ENCODE measurements at regions not wholly inside any gene's neighbourhood (a gene's known extent, or its start where the extent isn't known, plus 50 kb on each side); places are given as distances from the start of the nearest gene placed in this dataset.
A peak's percentile ranks its signal among the peaks of the same experiment; 100 is the strongest.

- ATAC-seq (ENCODE audit: low read depth) (no peak), DNase-seq (no peak)
- intact Hi-C loops (cut with micrococcal nuclease): no loop called here
- Mint-ChIP-seq H3K27me3 (no peaks in the 10 kb centered on the region), H3K27ac (no peak overlapping the region), H3K9me3 (peaks cover 4% of the 10 kb centered on the region), H3K4me1 (peaks cover 22% of the 10 kb centered on the region), H3K4me3 (no peak overlapping the region), H3K36me3 (ENCODE audit: low read depth) (no peaks in the 10 kb centered on the region)
- POLR2A ChIA-PET: no interaction called here
- TF ChIP-seq CTCF (IDR thresholded peaks at IDR 0.05): no peak
- CTCF ChIA-PET: no interaction called here
Measured at GRCh38 chr6:45814772-45815171, 200.9 kb downstream of the CLIC5 start.

GRCh38 chr6:45813943-45814342 lies 201.7 kb downstream of the CLIC5 start:
- intact Hi-C loops (cut with micrococcal nuclease): no loop called here

GRCh38 chr6:45812922-45813321 lies 202.7 kb downstream of the CLIC5 start:
- H3K4me1 Mint-ChIP-seq: peaks cover 9% of the 10 kb centered on the region
- no peak for TF ChIP-seq CTCF (IDR thresholded peaks at IDR 0.05)
- intact Hi-C loops (cut with micrococcal nuclease): no loop called here
- DNase-seq: no peak
- no peaks in the 10 kb centered on the region for H3K27me3 Mint-ChIP-seq
- no peak overlapping the region for H3K4me3 Mint-ChIP-seq
- H3K27ac Mint-ChIP-seq: no peak overlapping the region
- peaks cover under 1% of the 10 kb centered on the region for H3K9me3 Mint-ChIP-seq
- no peaks in the 10 kb centered on the region for H3K36me3 Mint-ChIP-seq (ENCODE audit: low read depth)
- no peak for ATAC-seq (ENCODE audit: low read depth)
- POLR2A ChIA-PET: no interaction called here
- CTCF ChIA-PET: interaction anchor here (0.5 kb wide), 1 partner anchor 75 kb away, joined by 3 read pairs; no protein-coding TSS in a partner anchor

More at GRCh38 chr6:45813943-45814342, 201.7 kb downstream of the CLIC5 start:
- H3K36me3 Mint-ChIP-seq (ENCODE audit: low read depth): no peaks in the 10 kb centered on the region
- ATAC-seq (ENCODE audit: low read depth) (no peak), DNase-seq (no peak)
- ChIA-PET POLR2A (no interaction called here), CTCF (no interaction called here)
- no peaks in the 10 kb centered on the region for H3K27me3 Mint-ChIP-seq
- no peak overlapping the region for H3K4me3 Mint-ChIP-seq
- H3K4me1 Mint-ChIP-seq: peaks cover 18% of the 10 kb centered on the region
- peaks cover 4% of the 10 kb centered on the region for H3K9me3 Mint-ChIP-seq
- TF ChIP-seq CTCF (IDR thresholded peaks at IDR 0.05): no peak
- no peak overlapping the region for H3K27ac Mint-ChIP-seq

- ChIA-PET POLR2A (interaction anchor here (0.6 to 1.0 kb wide), 2 partner anchors 21 to 1652 kb away, joined by 3 to 6 read pairs; no protein-coding TSS in a partner anchor), CTCF (interaction anchor here (0.8 kb wide), 2 partner anchors 113 to 136 kb away, joined by 3 read pairs; no protein-coding TSS in a partner anchor)
- peaks cover 3% of the 10 kb centered on the region for H3K4me1 Mint-ChIP-seq
- DNase-seq: no peak
- ATAC-seq (ENCODE audit: low read depth): peak; percentile 65
- H3K36me3 Mint-ChIP-seq (ENCODE audit: low read depth): no peaks in the 10 kb centered on the region
- no peaks in the 10 kb centered on the region for H3K9me3 Mint-ChIP-seq
- intact Hi-C loops (cut with micrococcal nuclease): no loop called here
- no peak overlapping the region for H3K4me3 Mint-ChIP-seq
- no peak overlapping the region for H3K27ac Mint-ChIP-seq
- no peak for TF ChIP-seq CTCF (IDR thresholded peaks at IDR 0.05)
- H3K27me3 Mint-ChIP-seq: no peaks in the 10 kb centered on the region
Measured at GRCh38 chr6:45808917-45809316, 206.7 kb downstream of the CLIC5 start.

- POLR2A ChIA-PET: no interaction called here
- no peaks in the 10 kb centered on the region for H3K9me3 Mint-ChIP-seq
- H3K4me3 Mint-ChIP-seq: no peak overlapping the region
- no peak overlapping the region for H3K27ac Mint-ChIP-seq
- no peak for TF ChIP-seq CTCF (IDR thresholded peaks at IDR 0.05)
- intact Hi-C loops (cut with micrococcal nuclease): no loop called here
- peaks cover 3% of the 10 kb centered on the region for H3K4me1 Mint-ChIP-seq
- ATAC-seq (ENCODE audit: low read depth): no peak
- no peak for DNase-seq
- no peaks in the 10 kb centered on the region for H3K27me3 Mint-ChIP-seq
- CTCF ChIA-PET: interaction anchor here (0.8 kb wide), 1 partner anchor 137 kb away, joined by 3 read pairs; no protein-coding TSS in a partner anchor
- H3K36me3 Mint-ChIP-seq (ENCODE audit: low read depth): no peaks in the 10 kb centered on the region
Measured at GRCh38 chr6:45808042-45808645, 207.5 kb downstream of the CLIC5 start.

All from activated B cell treated with CpG ODN at 0.5 μM for 24 hours (primary cell).